Upper lobe of left lung (tissue), 6 donors: ENCODE measurements at regions not wholly inside any gene's neighbourhood (a gene's known extent, or its start where the extent isn't known, plus 50 kb on each side); places are given as distances from the start of the nearest gene placed in this dataset.

Experiments
- ATAC-seq, 2 donors: fragments of 200-7000 bp; cut with Tn5 transposase; one replicate each; pipeline ENCODE4 v1.9.1; 2022; ENCODE audit warnings: mild to moderate bottlenecking in 2 of 2, moderate library complexity in 2 of 2; ENCODE audit not compliant: low FRiP score in 2 of 2
- DNase-seq, 2 donors: peaks; one replicate each; pipeline ENCODE4 v3.0.0-alpha.2; 2019 to 2020
- H3K27ac ChIP-seq, 4 donors: fragments of 200-600 bp; sonication (generic); one replicate each; pipeline ENCODE4 v1.5.1; 2016 to 2019
- H3K27me3 ChIP-seq, 4 donors: fragments of 200-600 bp; sonication (generic); one replicate each; pipeline ENCODE4 v1.5.1; 2017 to 2019
- H3K36me3 ChIP-seq, 4 donors: fragments of 200-600 bp; sonication (generic); one replicate each; pipeline ENCODE4 v1.5.1; 2016 to 2019
- H3K4me1 ChIP-seq, 4 donors: fragments of 200-600 bp; sonication (generic); one replicate each; pipeline ENCODE4 v1.5.1; 2018 to 2019
- H3K4me3 ChIP-seq, 4 donors: fragments of 200-600 bp; sonication (generic); one replicate each; pipeline ENCODE4 v1.5.1; 2017 to 2019; ENCODE audit warnings: mild to moderate bottlenecking in 2 of 4, moderate library complexity in 1 of 4
- H3K9me3 ChIP-seq, 4 donors: fragments of 200-600 bp; sonication (generic); one replicate each; pipeline ENCODE4 v1.5.1; 2018 to 2019
- CTCF ChIP-seq, 6 experiments: fragments of 450-650 bp in 4 of 6; fragments of 200-600 bp in 2 of 6; sonication (generic) in 2 of 6; IDR thresholded peaks; one replicate each; pipeline ENCODE4 v1.5.1; 2016 to 2019; ENCODE audit warnings: antibody characterized with exemption in 6 of 6
- EP300 ChIP-seq, 4 donors: sonication (generic); formaldehyde crosslinking; IDR thresholded peaks; one replicate each; pipeline ENCODE4 v1.5.1; 2017; ENCODE audit warnings: antibody characterized with exemption in 4 of 4, control low read depth in 2 of 4
- POLR2A ChIP-seq, 4 donors: fragments of 450-650 bp; IDR thresholded peaks; one replicate each; pipeline ENCODE4 v1.5.1; 2016 to 2017; ENCODE audit warnings: antibody characterized with exemption in 4 of 4, mild to moderate bottlenecking in 2 of 4
- POLR2AphosphoS5 ChIP-seq, 2 donors: sonication (generic); formaldehyde crosslinking; IDR thresholded peaks; one replicate each; pipeline ENCODE4 v1.5.1; 2017; ENCODE audit warnings: antibody characterized with exemption in 2 of 2
- WGBS, 2 donors: methylation state at CpG; one replicate each; pipeline ENCODE4 v1.1.5; 2017 to 2018; 5-methylcytosine and 5-hydroxymethylcytosine counted together
- donor health status: DM: no; HTN: no; CAD: no; lungs with moderate emphysema.
- donor health status: DM: no; HTN: yes; CAD: no; lungs with severe emphysema.

- H3K27me3 ChIP-seq, result no peaks in the 10 kb centered on the region
- peaks cover 0 to 11% (median 2%) of the 10 kb centered on the region in 4 donors for H3K9me3 ChIP-seq
- H3K36me3 ChIP-seq, result peaks cover 0 to 22% (median 5%) of the 10 kb centered on the region in 4 donors
- DNase-seq, result no peak
- WGBS, 2 donors, result 91 to 100% methylated on average over 5 to 8 of the region's 8 CpGs
- TF ChIP-seq CTCF (IDR thresholded peaks at IDR 0.05) (no peak), POLR2A (IDR thresholded peaks at IDR 0.05) (no peak), EP300 (IDR thresholded peaks at IDR 0.05) (no peak), POLR2AphosphoS5 (IDR thresholded peaks at IDR 0.05) (no peak)
- no peak overlapping the region for H3K27ac ChIP-seq
- no peak for ATAC-seq
- H3K4me1 ChIP-seq, result no peaks in the 10 kb centered on the region
- no peak overlapping the region for H3K4me3 ChIP-seq
These were observed 1471.7 kb downstream of the UQCRFS1 start for GRCh38 chr19:27741236-27741635.

- peaks cover 0 to 11% (median 2%) of the 10 kb centered on the region in 4 donors for H3K9me3 ChIP-seq
These were observed 1472.6 kb downstream of the UQCRFS1 start for GRCh38 chr19:27740396-27740795.

GRCh38 chr19:27738569-27739193 lies 1474.3 kb downstream of the UQCRFS1 start:
- Histone ChIP-seq H3K36me3 (peaks cover 0 to 25% (median 5%) of the 10 kb centered on the region in 4 donors), H3K27ac (no peak overlapping the region), H3K4me3 (no peak overlapping the region), H3K27me3 (no peaks in the 10 kb centered on the region), H3K4me1 (no peaks in the 10 kb centered on the region), H3K9me3 (peaks cover 0 to 14% (median 5%) of the 10 kb centered on the region in 4 donors)
- ATAC-seq (no peak), DNase-seq (no peak)
- no peak for TF ChIP-seq EP300 (IDR thresholded peaks at IDR 0.05)
- no peak for TF ChIP-seq POLR2AphosphoS5 (IDR thresholded peaks at IDR 0.05)
- TF ChIP-seq POLR2A (IDR thresholded peaks at IDR 0.05), result no peak
- TF ChIP-seq CTCF (IDR thresholded peaks at IDR 0.05), result no peak
- WGBS, 2 donors, result 83 to 87% methylated on average over 5 to 7 of the region's 7 CpGs

More at GRCh38 chr19:27740396-27740795, 1472.6 kb downstream of the UQCRFS1 start:
- Histone ChIP-seq H3K4me1 (no peaks in the 10 kb centered on the region), H3K4me3 (no peak overlapping the region), H3K27me3 (no peaks in the 10 kb centered on the region), H3K36me3 (peaks cover 0 to 22% (median 5%) of the 10 kb centered on the region in 4 donors), H3K27ac (no peak overlapping the region)
- no peak for DNase-seq
- TF ChIP-seq POLR2AphosphoS5 (IDR thresholded peaks at IDR 0.05) (no peak), POLR2A (IDR thresholded peaks at IDR 0.05) (no peak), CTCF (IDR thresholded peaks at IDR 0.05) (no peak), EP300 (IDR thresholded peaks at IDR 0.05) (no peak)
- no peak for ATAC-seq
- 87 to 100% methylated on average over 2 to 3 of the region's 3 CpGs for WGBS, 2 donors

GRCh38 chr19:27736225-27736624 lies 1476.7 kb downstream of the UQCRFS1 start:
- Histone ChIP-seq H3K4me1 (no peaks in the 10 kb centered on the region), H3K27ac (no peak overlapping the region), H3K27me3 (no peaks in the 10 kb centered on the region), H3K4me3 (no peak overlapping the region), H3K9me3 (peaks cover 0 to 26% (median 18%) of the 10 kb centered on the region in 4 donors), H3K36me3 (peaks cover 0 to 32% (median 5%) of the 10 kb centered on the region in 4 donors)
- DNase-seq, result no peak
- TF ChIP-seq POLR2A (IDR thresholded peaks at IDR 0.05) (no peak), CTCF (IDR thresholded peaks at IDR 0.05) (no peak), EP300 (IDR thresholded peaks at IDR 0.05) (no peak), POLR2AphosphoS5 (IDR thresholded peaks at IDR 0.05) (no peak)
- 83 to 93% methylated on average over 4 of the region's 4 CpGs for WGBS, 2 donors
- no peak for ATAC-seq

- Histone ChIP-seq H3K27me3 (no peaks in the 10 kb centered on the region), H3K36me3 (peaks cover 0 to 40% (median 5%) of the 10 kb centered on the region in 4 donors), H3K27ac (no peak overlapping the region), H3K4me3 (no peak overlapping the region), H3K4me1 (no peaks in the 10 kb centered on the region), H3K9me3 (peaks cover 0 to 34% (median 20%) of the 10 kb centered on the region in 4 donors)
- ATAC-seq (no peak), DNase-seq (no peak)
- 93 to 95% methylated on average over 4 to 5 of the region's 5 CpGs for WGBS, 2 donors
- no peak for TF ChIP-seq POLR2AphosphoS5 (IDR thresholded peaks at IDR 0.05)
- no peak for TF ChIP-seq POLR2A (IDR thresholded peaks at IDR 0.05)
- TF ChIP-seq CTCF (IDR thresholded peaks at IDR 0.05), result no peak
- TF ChIP-seq EP300 (IDR thresholded peaks at IDR 0.05), result no peak
These were observed 1477.6 kb downstream of the UQCRFS1 start for GRCh38 chr19:27735314-27735713.
